KMS-11 (cell line): ENCODE measurements at regions not wholly inside any gene's neighbourhood (a gene's known extent, or its start where the extent isn't known, plus 50 kb on each side); places are given as distances from the start of the nearest gene placed in this dataset.
"Not testable (repeated sequence)": the region's sequence is repeated elsewhere in the genome, so short reads cannot be mapped to it uniquely, and the experiment has no call there.

Experiments
- H2AFZ ChIP-seq: fragments of 200-600 bp; sonication (generic); 2 replicates; pipeline ENCODE4 v1.6.1; 2016; ENCODE audit warnings: antibody characterized with exemption, mixed run types, low read depth
- H3K27ac ChIP-seq: fragments of 200-600 bp; sonication (generic); 2 replicates; pipeline ENCODE4 v1.6.1; 2016; ENCODE audit warnings: mild to moderate bottlenecking, mixed run types
- H3K27me3 ChIP-seq: fragments of 200-600 bp; sonication (generic); 2 replicates; pipeline ENCODE4 v1.6.1; 2017; ENCODE audit warnings: mild to moderate bottlenecking, low read depth, mixed run types, moderate library complexity; ENCODE audit not compliant: insufficient read depth
- H3K36me3 ChIP-seq: fragments of 200-600 bp; sonication (generic); 2 replicates; pipeline ENCODE4 v1.6.1; 2017; ENCODE audit warnings: mild to moderate bottlenecking, mixed run types; ENCODE audit not compliant: insufficient read depth
- H3K4me1 ChIP-seq: fragments of 200-600 bp; sonication (generic); 2 replicates; pipeline ENCODE4 v1.6.1; 2016; ENCODE audit warnings: mild to moderate bottlenecking, low read depth, mixed run types; ENCODE audit not compliant: poor library complexity, severe bottlenecking
- H3K4me2 ChIP-seq: fragments of 200-600 bp; sonication (generic); 2 replicates; pipeline ENCODE4 v1.7.0; 2016; ENCODE audit warnings: mild to moderate bottlenecking, mixed run types
- H3K4me3 ChIP-seq: fragments of 200-600 bp; sonication (generic); IDR thresholded peaks from 2 replicates; pipeline ENCODE4 v1.6.1; 2017; ENCODE audit warnings: low read depth, low read length, mixed read lengths; ENCODE audit not compliant: insufficient read depth
- H3K79me2 ChIP-seq: fragments of 200-600 bp; sonication (generic); 2 replicates; pipeline ENCODE4 v1.6.1; 2016; ENCODE audit warnings: low read depth, mixed run types; ENCODE audit not compliant: insufficient read depth
- H3K9ac ChIP-seq: fragments of 200-600 bp; sonication (generic); 2 replicates; pipeline ENCODE4 v1.6.1; 2016; ENCODE audit warnings: mild to moderate bottlenecking, mixed run types
- H4K20me1 ChIP-seq: fragments of 200-600 bp; sonication (generic); 2 replicates; pipeline ENCODE4 v1.6.1; 2016; ENCODE audit warnings: mild to moderate bottlenecking, mixed run types; ENCODE audit not compliant: insufficient read depth
- TF ChIP-seq, protein P1 (sequence below): fragments of 200-600 bp; sonication (generic); conservative IDR thresholded peaks from 2 replicates; pipeline ENCODE4 v1.6.1; 2017; ENCODE audit warnings: low read depth, mild to moderate bottlenecking, antibody characterized with exemption, low read length, moderate library complexity, mixed read lengths

DNA sequence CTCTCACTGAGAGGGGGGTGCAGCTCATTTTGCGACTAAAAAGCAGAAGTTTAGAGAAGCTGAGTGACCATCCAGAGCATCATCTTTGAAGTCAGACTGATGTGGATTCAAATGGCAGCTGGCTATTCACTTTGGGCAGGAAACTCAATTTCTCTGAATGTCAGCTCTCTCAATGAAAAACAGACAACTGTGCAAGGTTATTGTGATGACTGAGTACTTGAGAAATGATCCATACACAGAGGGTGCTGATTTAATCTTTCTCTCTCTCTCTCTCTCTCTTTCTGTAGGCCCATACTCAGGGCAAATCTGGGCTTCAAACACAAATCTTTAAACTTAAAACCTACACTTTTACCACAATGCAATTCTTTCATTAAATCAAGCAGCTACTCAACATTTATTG lies 185.8 kb upstream of the SLIT2 start:
- H3K4me3 ChIP-seq = no peak overlapping the region
- H3K79me2 ChIP-seq = no peaks in the 10 kb centered on the region
- H3K27ac ChIP-seq = no peak overlapping the region
- no peaks in the 10 kb centered on the region for H3K4me1 ChIP-seq
- H2AFZ ChIP-seq = no peak overlapping the region
- no peaks in the 10 kb centered on the region for H3K27me3 ChIP-seq
- H3K9ac ChIP-seq = no peak overlapping the region
- no peaks in the 10 kb centered on the region for H3K36me3 ChIP-seq
- H3K4me2 ChIP-seq = no peak overlapping the region
- H4K20me1 ChIP-seq = no peaks in the 10 kb centered on the region
- TF ChIP-seq, protein P1, sequence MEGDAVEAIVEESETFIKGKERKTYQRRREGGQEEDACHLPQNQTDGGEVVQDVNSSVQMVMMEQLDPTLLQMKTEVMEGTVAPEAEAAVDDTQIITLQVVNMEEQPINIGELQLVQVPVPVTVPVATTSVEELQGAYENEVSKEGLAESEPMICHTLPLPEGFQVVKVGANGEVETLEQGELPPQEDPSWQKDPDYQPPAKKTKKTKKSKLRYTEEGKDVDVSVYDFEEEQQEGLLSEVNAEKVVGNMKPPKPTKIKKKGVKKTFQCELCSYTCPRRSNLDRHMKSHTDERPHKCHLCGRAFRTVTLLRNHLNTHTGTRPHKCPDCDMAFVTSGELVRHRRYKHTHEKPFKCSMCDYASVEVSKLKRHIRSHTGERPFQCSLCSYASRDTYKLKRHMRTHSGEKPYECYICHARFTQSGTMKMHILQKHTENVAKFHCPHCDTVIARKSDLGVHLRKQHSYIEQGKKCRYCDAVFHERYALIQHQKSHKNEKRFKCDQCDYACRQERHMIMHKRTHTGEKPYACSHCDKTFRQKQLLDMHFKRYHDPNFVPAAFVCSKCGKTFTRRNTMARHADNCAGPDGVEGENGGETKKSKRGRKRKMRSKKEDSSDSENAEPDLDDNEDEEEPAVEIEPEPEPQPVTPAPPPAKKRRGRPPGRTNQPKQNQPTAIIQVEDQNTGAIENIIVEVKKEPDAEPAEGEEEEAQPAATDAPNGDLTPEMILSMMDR = no peak

- H3K36me3 ChIP-seq, H3K79me2 ChIP-seq, H3K4me1 ChIP-seq, H3K27ac ChIP-seq, H3K4me3 ChIP-seq, H3K27me3 ChIP-seq, H3K9ac ChIP-seq, H4K20me1 ChIP-seq, H3K4me2 ChIP-seq, H2AFZ ChIP-seq: not testable (repeated sequence)
Measured at GRCh38 chr4:20062857-20063256, 188.8 kb upstream of the SLIT2 start.

DNA sequence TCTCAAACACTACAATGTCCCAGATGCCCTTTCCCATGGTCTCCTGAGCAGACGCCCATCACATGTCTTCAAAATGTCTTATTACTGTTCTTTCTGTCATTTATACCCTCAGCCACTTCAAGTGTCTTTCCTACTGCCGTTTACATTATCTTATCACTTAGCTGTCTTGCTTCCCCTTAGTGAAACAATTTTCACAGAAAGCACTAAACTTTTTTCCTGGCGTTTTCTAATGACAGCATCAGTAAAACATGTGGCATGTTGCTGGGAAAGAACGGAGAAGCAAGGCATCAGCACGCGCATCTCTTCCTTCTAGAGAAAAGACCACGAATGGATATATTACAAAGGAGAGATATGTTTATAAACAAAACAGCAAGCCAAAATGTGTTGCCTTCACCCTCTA lies 189.7 kb upstream of the SLIT2 start:
- no peaks in the 10 kb centered on the region for H3K4me1 ChIP-seq
- no peak overlapping the region for H3K4me3 ChIP-seq
- no peak overlapping the region for H3K27ac ChIP-seq
- H3K4me2 ChIP-seq = no peak overlapping the region
- H2AFZ ChIP-seq = no peak overlapping the region
- H4K20me1 ChIP-seq = no peaks in the 10 kb centered on the region
- no peaks in the 10 kb centered on the region for H3K79me2 ChIP-seq
- H3K9ac ChIP-seq = no peak overlapping the region
- TF ChIP-seq, protein P1 = no peak
- no peaks in the 10 kb centered on the region for H3K36me3 ChIP-seq
- no peaks in the 10 kb centered on the region for H3K27me3 ChIP-seq

DNA sequence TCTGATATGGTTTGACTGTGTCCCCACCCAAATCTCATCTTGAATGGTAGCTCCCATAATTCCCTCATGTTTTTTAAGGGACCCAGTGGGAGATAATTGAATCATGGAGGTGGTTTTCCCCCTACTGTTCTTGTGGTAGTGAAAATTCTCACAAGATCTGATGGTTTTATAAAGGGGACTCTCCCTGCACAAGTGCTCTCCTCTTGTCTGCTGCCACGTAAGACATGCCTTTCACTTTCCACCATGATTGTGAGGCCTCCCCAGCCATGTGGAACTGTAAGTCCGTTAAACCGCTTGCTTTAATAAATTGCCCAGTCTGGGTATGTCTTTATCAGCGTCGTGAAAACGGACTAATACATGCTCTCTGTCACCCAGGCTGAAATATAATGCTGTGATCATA lies 200.9 kb upstream of the SLIT2 start:
- no peaks in the 10 kb centered on the region for H3K79me2 ChIP-seq
- TF ChIP-seq, protein P1 = no peak
- H3K9ac ChIP-seq = no peak overlapping the region
- no peaks in the 10 kb centered on the region for H3K4me1 ChIP-seq
- no peak overlapping the region for H2AFZ ChIP-seq
- H3K4me2 ChIP-seq = no peak overlapping the region
- H3K4me3 ChIP-seq = no peak overlapping the region
- no peaks in the 10 kb centered on the region for H3K27me3 ChIP-seq
- no peaks in the 10 kb centered on the region for H3K36me3 ChIP-seq
- no peak overlapping the region for H3K27ac ChIP-seq
- H4K20me1 ChIP-seq = no peaks in the 10 kb centered on the region

GRCh38 chr4:20049889-20050288 lies 201.8 kb upstream of the SLIT2 start:
- TF ChIP-seq, protein P1 = no peak
- H3K4me2 ChIP-seq = no peak overlapping the region
- H3K27ac ChIP-seq = no peak overlapping the region
- H2AFZ ChIP-seq = no peak overlapping the region
- no peaks in the 10 kb centered on the region for H3K4me1 ChIP-seq
- no peaks in the 10 kb centered on the region for H3K27me3 ChIP-seq
- H3K4me3 ChIP-seq = no peak overlapping the region
- H4K20me1 ChIP-seq = no peaks in the 10 kb centered on the region
- H3K36me3 ChIP-seq = no peaks in the 10 kb centered on the region
- H3K9ac ChIP-seq = no peak overlapping the region
- H3K79me2 ChIP-seq = no peaks in the 10 kb centered on the region
